ENCODE measurements at regions not wholly inside any gene's neighbourhood (a gene's known extent, or its start where the extent isn't known, plus 50 kb on each side); places are given as distances from the start of the nearest gene placed in this dataset.

- no peak for DNase-seq (ENCODE audit: extremely low read depth, insufficient read length)
- no peak overlapping the region for H3K4me3 ChIP-seq (replicated peaks; ENCODE audit: low read depth, low read length)
- no peaks in the 10 kb centered on the region for H3K36me3 ChIP-seq (ENCODE audit: control insufficient read depth, insufficient read depth, low read length)
- no peaks in the 10 kb centered on the region for H3K27me3 ChIP-seq (replicated peaks; ENCODE audit: control insufficient read depth, insufficient read depth, low read length)
- no peak for TF ChIP-seq CTCF (IDR thresholded peaks at IDR 0.05; ENCODE audit: insufficient read depth, low read length, poor library complexity, severe bottlenecking)
Observed at GRCh38 chr5:88588609-88589008, 294.4 kb downstream of the MEF2C start.

GRCh38 chr5:88583471-88583870 lies 299.5 kb downstream of the MEF2C start:
- no peak for TF ChIP-seq CTCF (IDR thresholded peaks at IDR 0.05; ENCODE audit: insufficient read depth, low read length, poor library complexity, severe bottlenecking)
- Histone ChIP-seq H3K27me3 (replicated peaks; ENCODE audit: control insufficient read depth, insufficient read depth, low read length) (no peaks in the 10 kb centered on the region), H3K4me3 (replicated peaks; ENCODE audit: low read depth, low read length) (no peak overlapping the region), H3K36me3 (ENCODE audit: control insufficient read depth, insufficient read depth, low read length) (no peaks in the 10 kb centered on the region)
- no peak for DNase-seq (ENCODE audit: extremely low read depth, insufficient read length)

GRCh38 chr5:88558366-88558765 lies 289.7 kb upstream of the TMEM161B start:
- Histone ChIP-seq H3K27me3 (replicated peaks; ENCODE audit: control insufficient read depth, insufficient read depth, low read length) (no peaks in the 10 kb centered on the region), H3K36me3 (ENCODE audit: control insufficient read depth, insufficient read depth, low read length) (no peaks in the 10 kb centered on the region), H3K4me3 (replicated peaks; ENCODE audit: low read depth, low read length) (no peak overlapping the region)
- no peak for DNase-seq (ENCODE audit: extremely low read depth, insufficient read length)
- no peak for TF ChIP-seq CTCF (IDR thresholded peaks at IDR 0.05; ENCODE audit: insufficient read depth, low read length, poor library complexity, severe bottlenecking)

- Histone ChIP-seq H3K36me3 (ENCODE audit: control insufficient read depth, insufficient read depth, low read length) (no peaks in the 10 kb centered on the region), H3K27me3 (replicated peaks; ENCODE audit: control insufficient read depth, insufficient read depth, low read length) (no peaks in the 10 kb centered on the region), H3K4me3 (replicated peaks; ENCODE audit: low read depth, low read length) (no peak overlapping the region)
- no peak for DNase-seq (ENCODE audit: extremely low read depth, insufficient read length)
- TF ChIP-seq CTCF (IDR thresholded peaks at IDR 0.05; ENCODE audit: insufficient read depth, low read length, poor library complexity, severe bottlenecking): no peak
Observed at GRCh38 chr5:88557881-88558280, 289.2 kb upstream of the TMEM161B start.

GRCh38 chr5:88557131-88557530 lies 288.5 kb upstream of the TMEM161B start:
- Histone ChIP-seq H3K36me3 (ENCODE audit: control insufficient read depth, insufficient read depth, low read length) (no peaks in the 10 kb centered on the region), H3K27me3 (replicated peaks; ENCODE audit: control insufficient read depth, insufficient read depth, low read length) (no peaks in the 10 kb centered on the region), H3K4me3 (replicated peaks; ENCODE audit: low read depth, low read length) (no peak overlapping the region)
- no peak for TF ChIP-seq CTCF (IDR thresholded peaks at IDR 0.05; ENCODE audit: insufficient read depth, low read length, poor library complexity, severe bottlenecking)
- no peak for DNase-seq (ENCODE audit: extremely low read depth, insufficient read length)

GRCh38 chr5:88556406-88556805 lies 287.8 kb upstream of the TMEM161B start:
- Histone ChIP-seq H3K4me3 (replicated peaks; ENCODE audit: low read depth, low read length) (no peak overlapping the region), H3K27me3 (replicated peaks; ENCODE audit: control insufficient read depth, insufficient read depth, low read length) (no peaks in the 10 kb centered on the region), H3K36me3 (ENCODE audit: control insufficient read depth, insufficient read depth, low read length) (no peaks in the 10 kb centered on the region)
- no peak for TF ChIP-seq CTCF (IDR thresholded peaks at IDR 0.05; ENCODE audit: insufficient read depth, low read length, poor library complexity, severe bottlenecking)
- no peak for DNase-seq (ENCODE audit: extremely low read depth, insufficient read length)

Data from GM06990 (cell line).